Esophagus muscularis mucosa (tissue), 4 donors: ENCODE measurements at regions not wholly inside any gene's neighbourhood (a gene's known extent, or its start where the extent isn't known, plus 50 kb on each side); places are given as distances from the start of the nearest gene placed in this dataset.

Experiments
- DNase-seq: peaks from one replicate; pipeline ENCODE4 v3.0.0-alpha.2; 2017; ENCODE audit errors: extremely low spot score
- H3K27ac ChIP-seq, 4 donors: fragments of 200-600 bp; sonication (generic); replicated peaks in 1 of 4; 1 replicate in 3 of 4; 2 replicates in 1 of 4; pipeline ENCODE4 v1.5.1; 2016 to 2019; ENCODE audit warnings: mild to moderate bottlenecking in 1 of 4
- H3K27me3 ChIP-seq, 4 donors: fragments of 200-600 bp; sonication (generic); one replicate each; pipeline versions ENCODE4 v1.5.1 to v1.6.0; 2016 to 2019
- H3K36me3 ChIP-seq, 4 donors: fragments of 200-600 bp; sonication (generic); one replicate each; pipeline ENCODE4 v1.5.1; 2016 to 2019
- H3K4me1 ChIP-seq, 4 donors: fragments of 200-600 bp; sonication (generic); one replicate each; pipeline ENCODE4 v1.5.1; 2016 to 2019
- H3K4me3 ChIP-seq, 4 donors: fragments of 200-600 bp; sonication (generic); 1 replicate in 2 of 4; 2 replicates in 2 of 4; pipeline ENCODE4 v1.5.1; 2016 to 2019; ENCODE audit warnings: mild to moderate bottlenecking in 4 of 4, moderate library complexity in 1 of 4
- H3K9me3 ChIP-seq, 4 donors: fragments of 200-600 bp; sonication (generic); 1 replicate in 3 of 4; 2 replicates in 1 of 4; pipeline ENCODE4 v1.5.1; 2016 to 2019
- CTCF ChIP-seq, 3 experiments: fragments of 200-600 bp in 2 of 3; fragments of 450-650 bp in 1 of 3; sonication (generic) in 2 of 3; IDR thresholded peaks; one replicate each; pipeline ENCODE4 v1.5.1; 2017 to 2019; ENCODE audit warnings: antibody characterized with exemption in 3 of 3, mild to moderate bottlenecking in 2 of 3, moderate library complexity in 1 of 3
- EP300 ChIP-seq: sonication (generic); formaldehyde crosslinking; IDR thresholded peaks from one replicate; pipeline ENCODE4 v1.6.1; 2017; ENCODE audit warnings: antibody characterized with exemption
- POLR2A ChIP-seq: fragments of 450-650 bp; IDR thresholded peaks from one replicate; pipeline ENCODE4 v1.6.1; 2017; ENCODE audit warnings: antibody characterized with exemption, moderate library complexity, mild to moderate bottlenecking, low read depth
- POLR2AphosphoS5 ChIP-seq, 2 donors: sonication (generic); formaldehyde crosslinking; IDR thresholded peaks; one replicate each; pipeline ENCODE4 v1.6.1; 2017; ENCODE audit warnings: antibody characterized with exemption in 2 of 2
- WGBS: methylation state at CpG from one replicate; pipeline ENCODE4 v1.1.5; 2018; 5-methylcytosine and 5-hydroxymethylcytosine counted together
- intact Hi-C: fragments of 100-400 bp; cut with DNase I; formaldehyde crosslinking; loops from one replicate; pipeline ENCODE4 v1.15.1; 2023

- no peak for DNase-seq
- H3K9me3 ChIP-seq = no peaks in the 10 kb centered on the region
- H3K27me3 ChIP-seq = no peaks in the 10 kb centered on the region
- TF ChIP-seq POLR2A = no peak
- TF ChIP-seq CTCF (IDR thresholded peaks at IDR 0.05) = no peak
- no peak for TF ChIP-seq EP300
- no peak for TF ChIP-seq POLR2AphosphoS5 (IDR thresholded peaks at IDR 0.05)
- intact Hi-C loops = no loop called here
- no peaks in the 10 kb centered on the region for H3K4me1 ChIP-seq
- WGBS = 73% methylated on average over 9 of the region's 9 CpGs
- H3K36me3 ChIP-seq = no peaks in the 10 kb centered on the region
- H3K4me3 ChIP-seq = no peak overlapping the region
- no peak overlapping the region for H3K27ac ChIP-seq
Observed at GRCh38 chr2:188158337-188159100, 133.2 kb upstream of the GULP1 start.

GRCh38 chr2:188159484-188159883 lies 132.2 kb upstream of the GULP1 start:
- no peaks in the 10 kb centered on the region for H3K9me3 ChIP-seq
- H3K27ac ChIP-seq = no peak overlapping the region
- no peak for TF ChIP-seq POLR2A
- no peak for TF ChIP-seq POLR2AphosphoS5 (IDR thresholded peaks at IDR 0.05)
- TF ChIP-seq EP300 = no peak
- no peak for TF ChIP-seq CTCF (IDR thresholded peaks at IDR 0.05)
- WGBS = 93% methylated on average over 2 of the region's 2 CpGs
- DNase-seq = no peak
- H3K4me3 ChIP-seq = no peak overlapping the region
- no peaks in the 10 kb centered on the region for H3K27me3 ChIP-seq
- intact Hi-C loops = no loop called here
- no peaks in the 10 kb centered on the region for H3K36me3 ChIP-seq
- no peaks in the 10 kb centered on the region for H3K4me1 ChIP-seq

GRCh38 chr2:188170356-188170755 lies 121.3 kb upstream of the GULP1 start:
- WGBS = 89% methylated on average over 4 of the region's 4 CpGs
- Histone ChIP-seq H3K27ac (no peak overlapping the region), H3K9me3 (no peaks in the 10 kb centered on the region), H3K27me3 (no peaks in the 10 kb centered on the region), H3K36me3 (no peaks in the 10 kb centered on the region), H3K4me3 (no peak overlapping the region), H3K4me1 (no peaks in the 10 kb centered on the region)
- intact Hi-C loops = no loop called here
- DNase-seq = no peak
- TF ChIP-seq CTCF (IDR thresholded peaks at IDR 0.05) (no peak), POLR2A (no peak), POLR2AphosphoS5 (IDR thresholded peaks at IDR 0.05) (no peak), EP300 (no peak)

- intact Hi-C loops = no loop called here
- Histone ChIP-seq H3K27me3 (no peaks in the 10 kb centered on the region), H3K4me1 (no peaks in the 10 kb centered on the region), H3K36me3 (no peaks in the 10 kb centered on the region), H3K4me3 (no peak overlapping the region), H3K27ac (no peak overlapping the region), H3K9me3 (no peaks in the 10 kb centered on the region)
- no peak for DNase-seq
- TF ChIP-seq POLR2AphosphoS5 (IDR thresholded peaks at IDR 0.05) (no peak), POLR2A (no peak), CTCF (IDR thresholded peaks at IDR 0.05) (no peak), EP300 (no peak)
Observed at GRCh38 chr2:188176620-188177019, 115.1 kb upstream of the GULP1 start.
